Left lung (tissue), 4 donors: ENCODE measurements at regions not wholly inside any gene's neighbourhood (a gene's known extent, or its start where the extent isn't known, plus 50 kb on each side); places are given as distances from the start of the nearest gene placed in this dataset.
A peak's percentile ranks its signal among the peaks of the same experiment; 100 is the strongest.

Experiments
- ATAC-seq: fragments of 200-7000 bp; cut with Tn5 transposase; one replicate; pipeline ENCODE4 v1.9.1; 2020; ENCODE audit warnings: moderate library complexity
- DNase-seq, 4 donors: peaks; one replicate each; pipeline ENCODE4 v3.0.0-alpha.2; 2013 to 2020
- H3K27ac ChIP-seq, 2 donors: fragments of 200-600 bp; sonication (generic) in 1 of 2; one replicate each; pipeline versions ENCODE4 v1.5.0 to v1.8.0; 2020 to 2021
- H3K27me3 ChIP-seq, 2 donors: fragments of 200-600 bp; sonication (generic) in 1 of 2; one replicate each; pipeline versions ENCODE4 v1.5.0 to v1.8.0; 2020 to 2021
- H3K36me3 ChIP-seq, 2 donors: fragments of 200-600 bp; sonication (generic) in 1 of 2; one replicate each; pipeline versions ENCODE4 v1.5.0 to v1.8.0; 2020 to 2021
- H3K4me1 ChIP-seq, 2 donors: fragments of 200-600 bp; one replicate each; pipeline ENCODE4 v1.8.0; 2021
- H3K4me3 ChIP-seq, 2 donors: fragments of 200-600 bp; sonication (generic) in 1 of 2; one replicate each; pipeline versions ENCODE4 v1.5.0 to v1.8.0; 2020 to 2021; ENCODE audit warnings: mild to moderate bottlenecking in 1 of 2
- H3K9me3 ChIP-seq, 2 donors: fragments of 200-600 bp; sonication (generic) in 1 of 2; one replicate each; pipeline versions ENCODE4 v1.5.0 to v1.8.0; 2020 to 2021
- CTCF ChIP-seq, 2 donors: fragments of 200-600 bp; sonication (generic) in 1 of 2; IDR thresholded peaks; one replicate each; pipeline versions ENCODE4 v1.5.0 to v1.8.0; 2021; ENCODE audit warnings: antibody characterized with exemption in 2 of 2
- intact Hi-C, 2 donors: fragments of 100-400 bp; cut with DNase I; formaldehyde crosslinking; loops; one replicate each; pipeline versions ENCODE4 v1.11.2 to v1.14.2; 2022
- donor health status: DM: no; HTN: yes; CAD: no.
- donor health status: DM: no; HTN: no; CAD: no.

GRCh38 chr3:178967177-178967532 lies 104.5 kb downstream of the ZMAT3 start:
- DNase-seq (no peak), ATAC-seq (no peak)
- H3K27me3 ChIP-seq, result no peaks in the 10 kb centered on the region
- no peak for TF ChIP-seq CTCF (IDR thresholded peaks at IDR 0.05)
- no peak overlapping the region for H3K27ac ChIP-seq
- H3K4me3 ChIP-seq, result no peak overlapping the region
- H3K36me3 ChIP-seq, result no peaks in the 10 kb centered on the region
- H3K4me1 ChIP-seq, result peaks cover 3 to 12% of the 10 kb centered on the region in 2 donors
- no peaks in the 10 kb centered on the region for H3K9me3 ChIP-seq
- intact Hi-C loops, result loop anchor here in 1 of 2 donors (10.0 kb wide), 1 partner anchor 532 kb away; no protein-coding TSS in a partner anchor

- peaks cover 3 to 12% of the 10 kb centered on the region in 2 donors for H3K4me1 ChIP-seq
- ATAC-seq (peak; percentile 69), DNase-seq (peak in 2 of 4 donors; percentile 36 to 43)
- intact Hi-C loops, result loop anchor here in 1 of 2 donors (10.0 kb wide), 1 partner anchor 532 kb away; no protein-coding TSS in a partner anchor
- peak in 1 of 2 donors; percentile 36 for TF ChIP-seq CTCF (IDR thresholded peaks at IDR 0.05)
- no peaks in the 10 kb centered on the region for H3K36me3 ChIP-seq
- H3K27me3 ChIP-seq, result no peaks in the 10 kb centered on the region
- no peaks in the 10 kb centered on the region for H3K9me3 ChIP-seq
- no peak overlapping the region for H3K4me3 ChIP-seq
- H3K27ac ChIP-seq, result no peak overlapping the region
These were observed 105.1 kb downstream of the ZMAT3 start for GRCh38 chr3:178966299-178967176.

- Histone ChIP-seq H3K4me1 (peaks cover 3 to 12% of the 10 kb centered on the region in 2 donors), H3K27me3 (no peaks in the 10 kb centered on the region), H3K9me3 (no peaks in the 10 kb centered on the region), H3K4me3 (no peak overlapping the region), H3K27ac (no peak overlapping the region), H3K36me3 (no peaks in the 10 kb centered on the region)
- ATAC-seq (no peak), DNase-seq (no peak)
- no peak for TF ChIP-seq CTCF (IDR thresholded peaks at IDR 0.05)
- intact Hi-C loops, result loop anchor here in 1 of 2 donors (10.0 kb wide), 1 partner anchor 530 kb away; no protein-coding TSS in a partner anchor
These were observed 107.1 kb downstream of the ZMAT3 start for GRCh38 chr3:178964551-178964950.

GRCh38 chr3:178960918-178961317 lies 110.7 kb downstream of the ZMAT3 start:
- no peaks in the 10 kb centered on the region for H3K4me1 ChIP-seq
- no peak overlapping the region for H3K27ac ChIP-seq
- intact Hi-C loops, result loop anchor here in 1 of 2 donors (10.0 kb wide), 1 partner anchor 526 kb away; no protein-coding TSS in a partner anchor
- TF ChIP-seq CTCF (IDR thresholded peaks at IDR 0.05), result no peak
- no peaks in the 10 kb centered on the region for H3K36me3 ChIP-seq
- DNase-seq (no peak), ATAC-seq (no peak)
- no peak overlapping the region for H3K4me3 ChIP-seq
- no peaks in the 10 kb centered on the region for H3K27me3 ChIP-seq
- no peaks in the 10 kb centered on the region for H3K9me3 ChIP-seq

GRCh38 chr3:178960181-178960580 lies 111.4 kb downstream of the ZMAT3 start:
- no peak overlapping the region for H3K27ac ChIP-seq
- no peaks in the 10 kb centered on the region for H3K4me1 ChIP-seq
- TF ChIP-seq CTCF (IDR thresholded peaks at IDR 0.05), result no peak
- H3K36me3 ChIP-seq, result no peaks in the 10 kb centered on the region
- H3K27me3 ChIP-seq, result no peaks in the 10 kb centered on the region
- no peaks in the 10 kb centered on the region for H3K9me3 ChIP-seq
- ATAC-seq, result no peak
- intact Hi-C loops, result loop anchor here in 1 of 2 donors (10.0 kb wide), 1 partner anchor 525 kb away; no protein-coding TSS in a partner anchor
- peak in 2 of 4 donors; percentile 55 for DNase-seq
- H3K4me3 ChIP-seq, result no peak overlapping the region
